Stimulated activated naive CD4-positive, alpha-beta T cell (primary cell): ENCODE measurements at regions not wholly inside any gene's neighbourhood (a gene's known extent, or its start where the extent isn't known, plus 50 kb on each side); places are given as distances from the start of the nearest gene placed in this dataset.

Experiments used
- DNase-seq, 6 experiments: peaks; one replicate each; lab custom pipeline; 2025; lab: John Stamatoyannopoulos, UW

DNA sequence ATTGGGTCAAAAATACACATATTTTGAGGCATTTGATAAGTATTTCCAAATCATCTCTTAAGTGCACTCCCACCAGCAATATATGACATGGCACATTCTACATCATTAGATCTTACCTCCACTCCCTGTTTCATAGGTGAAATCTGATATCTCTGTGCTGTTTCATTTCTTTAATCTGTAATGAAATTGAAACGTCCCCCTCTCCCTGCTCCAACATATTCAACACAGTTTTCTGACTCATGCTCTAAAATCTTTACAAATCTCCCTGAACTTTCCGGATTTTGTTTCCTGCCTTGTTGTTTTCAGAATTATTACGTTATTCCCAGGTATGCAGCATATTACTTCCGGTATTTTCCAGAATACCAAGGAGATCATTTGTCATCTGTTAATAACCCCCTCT is 66.1 kb upstream of the AKT3 start:
- no peak for DNase-seq

DNA sequence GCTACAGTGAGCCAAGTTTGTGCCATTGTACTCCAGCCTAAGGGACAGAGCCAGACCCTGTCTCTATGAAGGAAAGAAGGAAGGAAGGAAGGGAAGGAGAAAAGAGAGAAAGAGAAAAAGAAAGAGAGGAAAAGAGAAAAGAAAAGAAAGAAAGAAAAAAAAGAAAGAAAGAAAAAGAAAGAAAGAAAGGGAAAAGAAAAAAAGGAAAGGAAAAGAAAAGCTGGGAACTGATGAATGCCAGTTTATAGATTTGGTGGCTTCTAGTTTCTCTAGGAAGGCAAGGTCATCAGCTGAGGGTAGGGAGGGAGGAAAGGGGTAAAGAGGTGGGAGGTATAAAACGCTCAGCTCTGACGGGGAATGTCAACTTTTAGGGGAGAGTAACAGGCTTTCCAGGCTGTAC is 62.3 kb upstream of the AKT3 start:
- no peak for DNase-seq

GRCh38 chr1:243910607-243911006 is 60.6 kb upstream of the AKT3 start:
- no peak for DNase-seq

DNA sequence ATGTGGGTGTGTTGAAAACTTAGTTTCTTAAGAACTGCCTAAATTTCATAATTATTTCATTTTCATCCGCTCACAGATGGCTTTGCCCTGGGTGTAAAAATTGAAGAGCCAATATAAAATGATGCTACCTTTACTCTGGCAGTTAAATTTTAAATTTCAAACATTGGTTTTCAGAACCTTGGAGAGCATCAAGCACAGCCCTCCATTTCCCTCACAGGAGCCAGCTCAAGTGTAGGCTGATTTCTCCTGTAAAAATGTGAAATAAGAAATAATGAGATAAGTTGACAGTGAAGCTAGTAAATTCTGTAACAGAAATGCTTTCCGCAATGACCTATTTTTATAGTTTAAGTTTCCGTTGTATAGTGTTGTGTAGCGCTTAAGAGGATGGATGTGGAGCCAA is 53.9 kb upstream of the AKT3 start:
- DNase-seq: no peak

- no peak for DNase-seq
These were observed 53.0 kb upstream of the AKT3 start for GRCh38 chr1:243903041-243903440.

- no peak for DNase-seq
These were observed 52.1 kb upstream of the AKT3 start for GRCh38 chr1:243902100-243902499.
